Daoy (cell line): ENCODE measurements at regions not wholly inside any gene's neighbourhood (a gene's known extent, or its start where the extent isn't known, plus 50 kb on each side); places are given as distances from the start of the nearest gene placed in this dataset.

Source experiments
- DNase-seq: peaks from one replicate; pipeline ENCODE4 v3.0.0-alpha.2; 2015; ENCODE audit warnings: low read depth

DNA sequence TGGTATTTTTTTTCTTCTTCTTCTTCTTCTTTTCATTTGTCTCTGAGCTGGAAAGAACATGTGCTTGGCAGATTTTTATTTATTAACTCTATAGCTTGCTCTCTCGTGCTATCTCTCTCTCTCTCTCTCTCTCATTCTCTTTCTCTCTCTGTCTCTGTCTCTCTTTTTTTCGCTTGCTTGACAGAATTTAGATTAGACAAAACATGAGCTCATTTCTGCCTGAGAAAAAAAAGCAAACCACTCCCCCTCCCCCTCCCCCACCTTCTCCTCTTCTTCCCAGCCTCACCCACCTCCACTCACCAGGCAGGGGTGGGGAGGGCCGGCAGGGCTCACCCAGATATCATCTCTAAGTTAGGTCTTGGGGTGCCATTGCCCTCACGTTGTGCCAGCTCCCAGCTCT lies 81.5 kb downstream of the PJA1 start:
- no peak for DNase-seq

DNA sequence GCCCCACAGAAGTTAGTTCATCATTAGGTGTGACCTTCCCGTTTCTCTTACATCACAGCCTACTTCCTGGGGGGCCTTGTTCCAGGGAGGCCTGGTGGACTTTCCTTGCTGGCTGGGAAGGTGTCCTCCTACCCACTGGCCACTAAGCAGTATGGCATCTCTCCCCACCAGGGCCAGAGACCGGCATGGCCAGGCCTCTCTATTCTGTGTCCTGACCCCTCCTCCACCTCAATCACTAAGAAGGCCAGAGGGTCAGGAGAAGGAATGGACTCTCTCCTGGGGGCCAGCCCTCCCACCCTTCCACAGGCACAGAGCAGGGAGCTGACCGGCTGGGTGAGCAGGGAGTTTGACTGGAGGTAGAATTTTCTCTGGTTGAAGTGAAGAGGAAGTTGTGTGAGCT lies 81.9 kb downstream of the PJA1 start:
- DNase-seq: no peak

DNA sequence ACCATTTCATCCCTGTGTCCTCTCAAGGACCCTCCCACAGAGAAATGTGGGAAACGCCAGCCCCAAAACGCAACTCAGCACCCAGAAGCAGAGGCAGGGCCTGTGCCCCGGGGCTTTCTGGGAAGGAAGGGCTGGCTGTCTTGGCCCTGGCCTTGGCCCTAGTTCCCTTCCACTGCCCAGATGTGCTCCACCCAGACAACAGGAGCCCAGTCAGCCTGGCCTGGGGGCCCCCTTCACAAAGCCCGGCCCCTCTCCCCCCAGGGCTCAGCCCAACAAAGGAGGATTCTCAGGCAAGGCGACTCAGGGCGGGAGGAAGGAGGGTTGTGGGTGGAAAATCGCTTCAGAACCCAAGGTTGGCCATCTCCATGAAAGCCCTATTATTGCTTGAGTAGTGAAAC lies 82.5 kb downstream of the PJA1 start:
- DNase-seq: no peak

DNA sequence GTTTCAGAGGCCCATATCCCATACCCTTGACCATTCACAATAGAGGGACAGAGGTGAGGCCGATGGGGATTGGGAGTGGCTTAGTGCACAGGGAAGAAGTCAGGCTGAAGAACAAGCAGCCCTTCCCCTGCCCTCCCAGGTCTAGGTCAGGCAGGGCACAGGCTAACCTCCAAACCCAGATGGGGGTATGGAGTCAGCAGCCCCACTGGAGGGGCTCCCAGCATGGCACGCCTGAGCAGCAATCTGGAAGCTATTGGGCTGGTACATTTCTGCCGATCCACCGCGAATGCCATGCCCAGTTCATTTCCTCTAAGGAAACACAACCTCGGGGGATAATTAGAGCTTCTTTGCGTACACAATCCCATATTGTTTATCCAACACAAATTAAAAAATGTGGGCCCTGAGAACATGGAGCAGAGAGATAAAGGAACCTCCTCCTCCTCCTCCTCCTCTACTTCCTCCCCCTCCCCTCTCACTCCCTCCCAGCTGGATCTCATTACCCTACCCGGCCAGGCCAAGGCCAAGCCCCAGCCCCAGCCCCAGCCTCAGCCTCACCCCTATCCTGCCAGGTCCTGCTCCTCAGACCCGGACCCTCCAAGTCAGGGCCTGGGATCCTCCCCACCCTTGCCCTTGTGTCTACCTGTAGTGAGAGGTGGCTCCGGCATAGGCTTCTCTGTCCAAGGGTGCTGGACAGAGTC lies 83.0 kb downstream of the PJA1 start:
- DNase-seq: no peak

DNA sequence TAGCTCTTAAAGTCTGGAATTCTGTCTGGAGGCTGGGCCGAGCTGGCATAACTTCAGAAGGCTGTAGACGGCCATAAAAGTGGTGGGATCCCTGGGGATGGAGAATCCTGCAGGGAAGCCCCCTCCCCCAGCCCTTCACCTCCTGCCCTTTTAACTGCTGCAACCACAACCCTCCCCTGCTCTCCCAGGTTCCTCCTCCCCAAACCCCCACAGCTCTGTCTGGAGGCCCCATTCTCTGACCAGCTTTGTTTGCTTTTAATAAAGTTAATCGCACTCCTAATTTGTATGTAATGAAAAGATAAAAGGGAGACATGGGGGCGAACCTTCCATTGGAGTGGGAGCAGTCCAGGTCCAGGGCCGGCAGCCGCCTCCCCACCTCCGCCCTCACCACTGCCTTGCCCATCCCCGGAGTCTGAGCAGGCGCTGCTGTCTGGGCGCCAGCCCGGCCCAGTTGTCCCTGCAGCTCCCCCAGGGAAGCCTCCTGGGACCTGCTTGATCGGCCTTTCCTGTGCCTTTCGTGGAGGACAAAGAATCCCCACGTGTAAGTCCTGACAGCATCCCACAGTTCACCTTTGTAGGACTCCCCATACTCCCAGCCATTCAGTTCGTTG lies 84.3 kb downstream of the PJA1 start:
- DNase-seq: no peak

DNA sequence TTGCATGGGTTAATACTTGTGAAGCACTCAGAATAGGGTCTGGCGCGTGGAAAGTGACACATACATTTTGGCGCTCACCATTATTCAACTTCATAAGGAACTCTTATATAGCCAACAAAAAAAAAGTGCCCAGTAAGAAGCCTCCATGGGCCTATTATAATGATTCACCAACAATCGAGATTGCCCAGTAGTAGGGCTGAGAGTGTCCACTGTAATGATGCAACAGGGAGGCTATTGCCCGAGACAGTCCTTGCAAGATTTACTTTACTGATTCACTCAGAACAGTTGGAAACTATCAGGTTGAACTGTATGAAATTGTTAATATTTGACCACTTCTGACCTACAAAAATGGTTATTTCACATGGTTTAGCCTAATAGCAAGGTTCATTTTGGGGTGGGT lies 86.0 kb downstream of the PJA1 start:
- no peak for DNase-seq

DNA sequence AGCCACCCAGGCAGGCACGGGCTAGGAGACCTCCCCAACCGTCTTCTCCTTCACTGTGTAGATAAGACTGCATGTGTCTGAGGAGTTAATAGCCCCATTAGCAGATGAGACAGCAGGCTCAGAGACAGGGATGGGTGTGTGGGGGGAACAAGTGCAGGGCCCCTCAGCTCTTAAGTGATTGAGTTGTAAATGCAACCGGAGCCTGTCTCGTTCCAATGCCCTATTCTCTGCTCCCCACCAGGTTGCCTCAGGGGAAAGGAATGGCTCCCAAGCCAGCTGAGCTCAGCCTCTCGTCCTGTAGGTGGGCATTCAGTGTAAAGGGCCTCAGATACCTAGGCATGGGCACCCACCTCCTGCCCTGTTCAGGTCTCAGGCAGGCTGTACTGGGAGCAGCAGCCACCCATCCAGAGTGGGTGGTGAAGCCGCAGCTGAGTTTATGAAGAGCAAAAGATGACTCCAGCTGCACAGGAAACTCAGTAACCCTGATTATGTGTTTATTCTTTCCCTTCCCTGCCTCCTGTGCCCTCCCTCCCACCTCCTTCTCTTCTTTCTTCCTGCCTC lies 87.3 kb downstream of the PJA1 start:
- no peak for DNase-seq

DNA sequence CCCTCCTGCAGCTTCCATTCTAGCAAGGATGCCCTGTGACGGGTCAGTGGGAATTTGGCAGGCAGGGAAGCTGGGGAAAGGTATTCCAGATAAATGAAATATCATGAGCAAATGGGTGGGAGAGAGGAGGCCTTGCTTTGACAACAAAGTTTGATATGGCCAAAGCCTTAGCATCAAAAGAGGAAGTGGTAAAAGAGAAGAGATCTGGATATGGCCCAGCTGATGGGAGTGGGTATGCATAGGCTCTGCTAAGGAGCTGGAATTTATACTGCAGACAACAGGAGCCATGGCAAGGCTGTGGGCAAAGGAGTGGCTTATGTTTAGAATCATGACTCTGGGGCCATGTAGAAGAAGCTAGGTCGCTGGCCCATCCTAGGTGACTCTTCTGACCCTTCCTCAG lies 89.2 kb downstream of the PJA1 start:
- DNase-seq: no peak

DNA sequence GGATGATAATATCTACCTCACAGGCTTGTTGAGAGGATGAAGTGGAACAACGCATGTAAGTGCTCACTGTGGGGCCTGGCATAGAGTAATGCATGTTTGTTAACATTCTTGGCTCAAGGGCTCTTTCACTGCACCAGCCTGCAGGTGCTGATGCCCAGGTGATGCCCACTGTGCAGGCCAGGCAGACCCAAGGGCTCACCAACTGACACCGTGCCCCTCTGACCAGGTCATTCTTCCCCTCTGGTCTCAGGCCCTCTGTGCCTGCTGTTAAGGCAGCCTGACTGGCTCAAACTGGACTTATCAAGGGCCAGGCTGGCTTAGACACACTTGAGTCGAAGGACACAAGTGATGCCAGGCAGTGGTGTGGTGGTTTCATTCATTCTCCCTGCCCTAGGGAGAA lies 90.5 kb downstream of the PJA1 start:
- no peak for DNase-seq

DNA sequence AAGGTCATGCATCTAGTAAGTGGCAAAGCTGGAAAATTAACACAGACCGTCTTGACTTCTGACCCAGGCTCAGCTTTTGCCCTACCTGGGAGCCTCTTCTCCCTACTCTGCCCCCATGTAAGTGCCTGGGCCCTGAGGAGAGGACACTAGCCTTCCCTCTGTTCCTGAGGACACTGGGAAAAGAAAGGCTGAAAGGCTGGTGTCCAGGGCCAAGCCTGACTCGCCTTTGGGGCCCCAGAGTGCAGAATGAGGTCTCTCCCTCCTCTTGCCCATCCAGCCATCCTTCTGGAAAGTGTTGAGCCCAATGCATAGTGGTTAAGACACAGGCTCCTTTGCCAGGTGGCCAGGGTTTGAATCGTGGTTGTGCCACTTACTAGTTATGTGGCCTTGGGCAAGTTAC lies 91.5 kb downstream of the PJA1 start:
- DNase-seq: no peak

DNA sequence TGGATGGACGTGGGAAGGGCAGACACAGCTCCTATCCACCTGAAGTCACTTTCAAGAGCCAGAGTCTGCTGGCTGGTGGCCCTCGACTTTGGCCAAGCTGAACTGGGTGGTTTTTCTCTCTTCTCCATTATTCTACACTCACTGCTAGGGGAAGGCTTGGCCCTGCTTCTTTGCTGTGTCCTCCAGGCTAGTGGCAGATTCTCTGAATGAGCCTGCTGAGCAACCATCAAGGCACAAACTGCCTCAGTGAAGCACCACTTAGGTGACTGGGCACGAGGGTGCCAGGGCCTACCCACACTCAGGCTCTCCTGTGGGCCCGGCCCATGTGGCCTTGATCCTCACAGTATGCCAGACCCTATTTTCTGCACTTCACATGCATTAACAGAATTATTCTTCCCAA lies 92.0 kb downstream of the PJA1 start:
- DNase-seq: no peak

DNA sequence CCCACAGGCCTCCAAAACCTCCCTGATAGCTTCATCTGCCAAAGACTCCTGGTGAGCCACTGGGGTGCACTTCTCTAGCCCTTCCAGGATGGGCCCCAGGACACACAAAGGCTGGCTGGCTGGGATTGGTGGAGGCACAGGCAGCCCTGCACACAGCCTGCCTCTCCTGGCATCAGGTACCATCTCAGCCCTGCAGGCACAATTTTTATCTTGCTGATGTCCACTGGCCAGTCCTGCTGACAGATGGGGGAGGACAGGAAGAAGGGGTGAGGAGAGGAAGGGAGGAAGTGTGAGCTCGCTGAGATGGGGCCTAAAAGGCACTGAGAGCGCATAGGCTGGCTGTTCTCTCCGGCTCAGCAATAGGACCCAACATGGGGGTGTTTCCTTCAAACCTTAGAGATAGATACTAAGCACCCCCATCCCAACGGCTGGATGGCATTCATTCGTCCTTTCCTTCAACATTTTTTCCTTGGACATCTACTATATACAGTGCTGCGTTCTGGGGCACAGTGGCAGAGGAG lies 92.7 kb downstream of the PJA1 start:
- no peak for DNase-seq

DNA sequence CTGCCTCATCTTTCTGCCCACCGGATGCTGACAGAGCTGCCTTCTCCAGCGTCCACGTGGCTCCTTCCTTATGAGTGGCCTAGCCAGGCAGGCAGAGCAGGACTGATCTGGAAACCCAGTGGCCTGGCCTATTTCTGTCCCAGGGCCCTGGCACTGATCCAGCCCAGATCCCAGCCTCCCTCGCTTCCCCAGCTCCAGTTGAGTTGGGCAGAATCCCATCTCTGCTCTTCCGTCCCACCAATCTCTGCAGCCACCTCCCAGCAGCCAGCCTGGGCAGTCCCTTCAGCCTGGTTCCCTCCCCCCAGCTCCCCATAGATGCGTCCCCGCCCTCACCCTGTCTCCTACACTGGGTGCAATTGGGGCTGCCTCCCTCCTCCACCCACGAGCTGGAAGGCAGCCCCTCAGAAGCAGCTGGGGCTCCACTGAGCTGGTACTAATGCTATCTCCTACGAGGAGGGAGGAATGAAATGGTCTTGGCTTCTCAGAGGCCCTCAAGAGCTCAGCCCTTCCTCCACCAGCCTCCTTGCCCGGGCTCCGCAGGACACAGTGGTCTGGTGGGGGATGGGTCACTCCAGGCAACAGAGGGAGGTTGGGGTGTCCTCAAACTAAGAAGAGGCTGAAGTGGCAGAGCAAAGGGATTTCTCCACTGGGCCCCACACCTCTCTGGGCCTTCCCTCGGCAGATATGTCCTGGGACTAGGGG lies 94.2 kb downstream of the PJA1 start:
- DNase-seq: no peak

DNA sequence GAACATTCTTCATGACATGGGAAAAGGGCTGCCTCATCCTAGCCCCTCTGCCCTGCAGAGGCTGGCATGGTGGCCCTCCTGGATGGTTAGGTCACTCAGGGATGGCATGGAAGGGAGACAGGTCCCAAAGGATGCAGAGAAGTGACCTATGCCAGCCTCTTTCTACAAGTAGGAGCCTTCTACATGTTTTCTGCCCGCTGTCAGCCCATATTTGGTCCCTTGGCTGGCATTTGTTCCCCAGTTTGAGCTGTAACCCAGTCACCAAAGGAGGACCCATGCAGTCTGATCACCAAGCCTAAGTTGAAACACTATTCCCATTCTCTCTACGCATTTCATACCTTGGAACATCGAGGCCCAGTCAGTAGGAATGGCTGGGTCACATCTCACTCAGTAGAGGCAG lies 95.4 kb downstream of the PJA1 start:
- no peak for DNase-seq

DNA sequence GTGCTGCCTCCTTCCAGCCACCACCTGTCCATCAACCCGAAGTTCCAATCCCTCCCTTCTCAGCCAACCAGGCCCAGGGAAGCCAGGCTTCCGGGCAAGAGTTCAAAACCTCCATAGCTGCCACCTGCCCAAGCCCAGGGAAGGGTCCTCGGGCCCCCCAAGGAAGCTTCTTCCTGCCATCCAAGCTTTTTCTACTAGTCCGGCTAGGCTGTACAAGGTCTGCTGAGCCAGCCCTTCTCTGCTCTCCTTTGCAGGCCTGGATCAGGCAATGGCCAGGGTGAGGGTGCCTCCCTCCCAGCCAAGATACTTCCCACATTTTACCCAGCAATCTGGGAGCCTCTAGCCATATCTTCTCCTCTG lies 96.2 kb downstream of the PJA1 start:
- no peak for DNase-seq

DNA sequence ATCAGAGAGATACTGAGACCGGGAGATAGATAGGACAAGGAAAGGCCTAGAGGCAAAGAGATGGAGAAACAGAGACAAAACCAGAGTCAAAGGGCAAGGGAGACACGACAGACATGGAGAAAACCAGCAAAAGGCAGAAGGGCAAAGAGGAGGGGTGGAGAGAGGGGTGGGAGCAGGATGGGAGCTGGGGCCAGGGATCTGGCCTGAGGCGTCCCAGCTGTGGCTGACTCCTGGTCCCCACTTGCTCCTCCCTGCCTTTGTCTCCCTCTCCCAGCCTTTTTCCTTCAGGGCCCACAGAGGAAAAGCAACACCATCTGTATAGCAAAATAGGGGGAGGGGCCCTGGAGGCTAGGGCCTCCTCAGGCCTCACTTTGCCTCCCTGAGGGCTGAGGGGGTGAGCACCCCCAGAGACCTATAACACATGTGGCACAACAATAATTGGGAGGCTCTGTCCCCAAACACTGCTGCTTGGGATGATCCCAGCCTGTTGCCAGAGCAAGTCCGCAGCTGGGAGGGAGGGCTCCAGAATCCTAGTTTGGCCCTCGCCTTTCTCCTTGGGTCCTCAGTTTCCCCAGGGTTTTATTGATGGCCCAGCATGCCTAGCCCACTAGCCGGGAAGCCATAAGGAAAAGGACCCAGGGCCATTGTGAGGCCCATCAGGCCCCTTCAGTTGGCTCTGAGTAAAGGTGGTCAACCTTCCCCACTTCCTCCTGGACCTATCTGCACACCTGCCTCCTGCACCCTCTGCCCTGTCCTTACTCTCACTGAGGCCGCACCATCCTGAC lies 96.8 kb downstream of the PJA1 start:
- no peak for DNase-seq

DNA sequence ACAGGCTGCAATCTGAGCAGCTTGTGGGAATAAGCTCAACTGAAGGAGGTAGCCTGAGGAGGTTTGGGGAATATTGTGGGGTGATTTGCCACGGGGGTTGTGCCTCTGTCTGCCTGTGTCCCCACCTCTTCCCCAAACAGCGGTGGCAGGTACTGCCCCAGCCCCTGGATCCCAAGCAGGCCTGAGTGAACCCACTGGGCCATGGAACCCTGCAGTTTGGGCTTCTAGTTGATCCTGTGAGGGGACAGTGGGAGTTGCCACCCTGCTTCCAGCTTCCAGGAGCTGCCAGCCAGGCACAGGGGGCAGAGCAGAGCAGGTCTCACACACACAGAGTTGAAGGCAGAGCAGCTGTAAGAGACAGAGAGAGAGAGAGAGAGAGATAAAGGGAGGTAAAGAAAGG lies 97.4 kb downstream of the PJA1 start:
- no peak for DNase-seq

DNA sequence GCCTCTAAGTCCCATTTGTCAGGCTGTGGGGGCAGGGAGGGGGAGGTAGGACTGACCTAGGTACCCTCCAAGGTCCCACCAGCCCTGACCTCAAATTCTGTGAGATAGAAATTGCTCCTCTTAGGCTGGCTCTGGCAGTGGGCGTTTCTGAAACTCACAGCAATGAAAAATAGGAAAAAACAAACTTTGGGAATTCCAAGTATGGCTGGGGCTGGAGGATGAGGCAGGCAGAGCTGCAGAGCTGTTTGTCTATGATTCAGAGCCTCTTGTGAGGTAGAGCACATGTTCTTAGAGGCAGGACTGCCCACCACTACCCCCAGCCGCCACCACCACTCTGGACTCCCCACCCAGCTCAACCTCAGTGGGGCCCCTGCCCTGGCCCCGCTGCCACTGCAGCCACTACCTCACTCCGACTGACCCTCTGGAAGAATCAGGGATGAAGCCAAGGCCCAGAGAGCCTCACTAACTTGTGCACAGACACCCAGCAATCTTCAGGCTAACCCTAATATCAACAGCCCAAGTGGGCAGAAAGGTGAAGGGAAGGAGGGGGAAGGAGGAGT lies 98.2 kb downstream of the PJA1 start:
- no peak for DNase-seq

DNA sequence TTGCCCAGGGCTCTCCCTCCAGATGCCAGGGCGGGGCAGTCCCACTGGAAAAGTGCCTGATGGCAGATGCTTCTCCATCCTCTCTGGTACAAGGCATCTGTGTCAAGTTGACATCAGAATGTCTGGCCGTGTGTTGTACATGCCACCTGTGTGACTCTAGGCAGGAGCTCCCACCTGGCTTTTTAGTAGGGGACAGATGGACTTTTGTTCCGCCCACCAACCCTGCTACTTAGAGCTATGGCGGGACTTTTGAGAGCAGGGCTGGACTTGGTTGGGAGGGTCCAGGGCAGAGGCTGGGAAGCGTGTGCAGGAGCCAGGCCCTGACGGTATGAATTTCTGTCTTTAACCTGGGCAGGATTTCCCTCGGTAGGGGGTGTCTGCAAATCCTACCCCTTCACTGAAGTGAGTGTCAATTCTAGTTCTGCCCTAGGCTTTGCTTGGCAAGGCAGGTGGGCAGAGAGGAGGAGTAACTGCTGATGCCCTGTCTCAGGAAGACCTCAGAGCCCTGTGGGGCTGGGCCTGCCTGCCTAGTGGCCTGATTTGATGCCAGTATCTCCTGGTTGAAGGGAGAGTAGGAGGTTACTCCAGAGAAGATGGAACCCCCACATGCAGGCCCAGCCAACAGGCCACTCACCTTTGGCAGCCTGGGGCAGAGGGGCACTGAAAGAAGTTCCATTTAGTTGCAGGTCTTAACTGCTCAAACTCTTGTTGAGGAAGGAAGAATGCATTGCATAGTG lies 99.1 kb downstream of the PJA1 start:
- DNase-seq: no peak

DNA sequence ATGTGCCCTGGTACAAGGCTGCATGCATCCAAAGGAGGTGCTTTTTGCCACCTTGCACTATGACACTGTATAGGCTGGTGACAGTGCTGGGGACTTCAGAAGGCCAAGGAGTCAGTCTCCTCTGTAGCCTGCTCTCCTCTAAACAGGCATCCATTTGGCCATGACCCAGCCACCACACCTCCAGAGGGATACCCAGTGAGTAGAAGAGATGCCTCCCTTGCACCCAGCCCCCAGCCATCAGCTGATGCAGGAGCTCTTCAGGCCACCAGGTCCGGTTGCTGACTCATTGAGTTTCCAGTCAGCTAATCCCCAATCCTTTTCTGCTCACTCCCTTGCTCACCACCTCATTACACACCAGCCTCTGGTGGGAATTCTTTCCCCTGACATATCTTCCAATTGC lies 99.8 kb downstream of the PJA1 start:
- DNase-seq: peak; percentile 11

DNA sequence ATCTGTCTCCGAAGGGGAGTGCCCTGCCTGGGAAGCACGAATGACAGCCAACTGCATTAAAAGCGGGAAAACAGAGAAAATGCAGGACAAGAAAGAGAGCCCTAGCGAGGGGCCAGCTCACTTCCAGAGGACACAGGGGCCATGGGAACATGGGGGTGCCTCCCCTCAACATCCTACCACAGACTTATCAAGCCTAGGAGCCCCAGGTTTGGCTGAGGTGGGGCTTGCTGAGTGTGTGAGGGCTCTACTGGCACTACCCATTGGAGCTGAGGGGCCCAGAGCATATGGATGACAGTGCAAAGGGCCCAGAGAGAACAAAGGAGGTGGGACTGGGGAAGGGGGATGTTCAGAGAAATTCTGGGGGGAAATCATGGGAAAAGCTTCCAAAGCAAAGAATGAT lies 101.8 kb downstream of the PJA1 start:
- DNase-seq: no peak
